Retinal pigment epithelial cell (primary cell): ENCODE measurements at regions not wholly inside any gene's neighbourhood (a gene's known extent, or its start where the extent isn't known, plus 50 kb on each side); places are given as distances from the start of the nearest gene placed in this dataset.

ENCODE experiments used
- DNase-seq: peaks from one replicate; pipeline ENCODE4 v3.0.0-alpha.2; 2010; ENCODE audit warnings: low read depth
- H3K4me3 ChIP-seq: 2 replicates; pipeline ENCODE4 v1.5.1; 2011; ENCODE audit warnings: mild to moderate bottlenecking, low read length, control low read depth, moderate library complexity
- CTCF ChIP-seq: conservative IDR thresholded peaks from 2 replicates; pipeline ENCODE4 v1.5.1; 2011; ENCODE audit warnings: low read depth, low read length, control low read depth, inconsistent platforms

GRCh38 chr4:10891866-10892265, 207.3 kb upstream of the CLNK start:
- no peak overlapping the region for H3K4me3 ChIP-seq
- no peak for TF ChIP-seq CTCF
- no peak for DNase-seq

GRCh38 chr4:10889819-10890218, 205.3 kb upstream of the CLNK start:
- no peak for DNase-seq
- TF ChIP-seq CTCF: no peak
- no peak overlapping the region for H3K4me3 ChIP-seq

GRCh38 chr4:10879411-10880110, 195.0 kb upstream of the CLNK start:
- TF ChIP-seq CTCF: no peak
- no peak for DNase-seq
- no peak overlapping the region for H3K4me3 ChIP-seq

- DNase-seq: no peak
- no peak for TF ChIP-seq CTCF
- no peak overlapping the region for H3K4me3 ChIP-seq
Measured at GRCh38 chr4:10878861-10879260, 194.3 kb upstream of the CLNK start.

- H3K4me3 ChIP-seq: no peak overlapping the region
- no peak for DNase-seq
- no peak for TF ChIP-seq CTCF
Measured at GRCh38 chr4:10877076-10877475, 192.5 kb upstream of the CLNK start.

GRCh38 chr4:10875144-10875799, 190.7 kb upstream of the CLNK start:
- no peak overlapping the region for H3K4me3 ChIP-seq
- TF ChIP-seq CTCF: no peak
- no peak for DNase-seq

GRCh38 chr4:10873809-10874208, 189.2 kb upstream of the CLNK start:
- no peak overlapping the region for H3K4me3 ChIP-seq

More at GRCh38 chr4:10873809-10874208, 189.2 kb upstream of the CLNK start:
- no peak for TF ChIP-seq CTCF
- DNase-seq: no peak
